ENCODE measurements at regions not wholly inside any gene's neighbourhood (a gene's known extent, or its start where the extent isn't known, plus 50 kb on each side); places are given as distances from the start of the nearest gene placed in this dataset.

DNA sequence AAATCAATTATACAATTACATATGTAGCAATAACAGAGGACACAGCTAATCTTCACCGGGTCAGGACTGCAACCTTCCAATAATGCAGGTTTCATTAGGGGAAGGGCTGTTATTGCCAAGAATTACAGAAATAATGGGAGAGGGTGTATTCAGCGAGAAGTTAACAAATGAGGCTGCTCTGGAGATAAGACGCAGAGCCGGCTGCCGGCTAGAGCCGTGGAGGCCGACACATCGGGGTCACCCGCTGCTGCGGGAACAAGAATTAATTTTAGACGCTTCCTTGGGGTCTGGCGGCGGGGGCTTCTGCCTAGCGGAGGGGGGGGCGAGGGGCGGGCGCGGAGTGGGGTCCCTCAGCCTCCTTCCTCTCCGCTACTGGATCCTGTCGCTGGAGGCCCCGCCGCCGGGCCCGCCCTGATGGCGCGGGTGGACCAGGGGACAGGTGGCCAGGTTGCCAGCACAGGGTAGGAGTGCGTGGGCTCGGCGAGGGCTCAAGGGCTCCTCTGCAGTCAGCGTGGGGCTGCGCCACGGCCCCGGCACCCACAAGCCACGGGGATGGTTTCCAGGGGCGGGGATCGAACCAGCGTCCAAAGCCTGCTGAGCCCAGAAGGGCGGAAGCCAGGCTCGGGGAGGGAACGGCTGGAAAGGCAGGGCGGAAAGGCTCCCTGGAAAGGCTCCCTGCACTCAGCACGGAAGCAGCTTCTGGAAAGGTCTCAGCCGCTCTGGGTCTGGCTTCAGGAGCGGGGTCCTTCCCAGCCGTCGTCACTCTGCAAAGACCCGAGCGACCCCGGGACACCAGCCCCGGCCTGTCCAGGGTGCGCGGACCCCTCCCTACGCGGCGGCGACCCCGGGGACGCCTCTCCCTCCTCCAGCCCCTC lies 113.8 kb upstream of the NKX1-1 start:
- no peak for DNase-seq (ENCODE audit: low spot score)
- Histone ChIP-seq H3K79me2 (ENCODE audit: insufficient read depth, low read depth, low read length) (no peaks in the 10 kb centered on the region), H2AFZ (ENCODE audit: low read length) (no peak overlapping the region), H4K20me1 (ENCODE audit: insufficient read depth, low read length) (no peaks in the 10 kb centered on the region), H3K4me3 (ENCODE audit: low read depth, low read length, poor library complexity, severe bottlenecking) (no peak overlapping the region), H3K27ac (ENCODE audit: low read depth, low read length, poor library complexity, severe bottlenecking) (no peak overlapping the region), H3K9me3 (ENCODE audit: low read length) (no peaks in the 10 kb centered on the region), H3K4me1 (ENCODE audit: insufficient read depth, low read length, poor library complexity, severe bottlenecking) (no peaks in the 10 kb centered on the region), H3K4me2 (ENCODE audit: low read length) (no peak overlapping the region), H3K36me3 (ENCODE audit: insufficient read depth, low read length) (no peaks in the 10 kb centered on the region), H3K9me2 (ENCODE audit: insufficient read depth, low read length) (no peaks in the 10 kb centered on the region)
- CTCF ChIA-PET (ENCODE audit: unreplicated experiment): no interaction called here
- intact Hi-C loops (cut with micrococcal nuclease; ENCODE audit: unreplicated experiment): no loop called here
- no TSS peak for BruUV-seq (replicated peaks)
- TF ChIP-seq EZH2phosphoT487 (IDR thresholded peaks at IDR 0.05; ENCODE audit: borderline replicate concordance, low read depth, low read length): no peak
- TF ChIP-seq, protein P1, sequence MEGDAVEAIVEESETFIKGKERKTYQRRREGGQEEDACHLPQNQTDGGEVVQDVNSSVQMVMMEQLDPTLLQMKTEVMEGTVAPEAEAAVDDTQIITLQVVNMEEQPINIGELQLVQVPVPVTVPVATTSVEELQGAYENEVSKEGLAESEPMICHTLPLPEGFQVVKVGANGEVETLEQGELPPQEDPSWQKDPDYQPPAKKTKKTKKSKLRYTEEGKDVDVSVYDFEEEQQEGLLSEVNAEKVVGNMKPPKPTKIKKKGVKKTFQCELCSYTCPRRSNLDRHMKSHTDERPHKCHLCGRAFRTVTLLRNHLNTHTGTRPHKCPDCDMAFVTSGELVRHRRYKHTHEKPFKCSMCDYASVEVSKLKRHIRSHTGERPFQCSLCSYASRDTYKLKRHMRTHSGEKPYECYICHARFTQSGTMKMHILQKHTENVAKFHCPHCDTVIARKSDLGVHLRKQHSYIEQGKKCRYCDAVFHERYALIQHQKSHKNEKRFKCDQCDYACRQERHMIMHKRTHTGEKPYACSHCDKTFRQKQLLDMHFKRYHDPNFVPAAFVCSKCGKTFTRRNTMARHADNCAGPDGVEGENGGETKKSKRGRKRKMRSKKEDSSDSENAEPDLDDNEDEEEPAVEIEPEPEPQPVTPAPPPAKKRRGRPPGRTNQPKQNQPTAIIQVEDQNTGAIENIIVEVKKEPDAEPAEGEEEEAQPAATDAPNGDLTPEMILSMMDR (conservative IDR thresholded peaks at IDR 0.05; ENCODE audit: low read length): no peak
- POLR2A ChIA-PET: no interaction called here

DNA sequence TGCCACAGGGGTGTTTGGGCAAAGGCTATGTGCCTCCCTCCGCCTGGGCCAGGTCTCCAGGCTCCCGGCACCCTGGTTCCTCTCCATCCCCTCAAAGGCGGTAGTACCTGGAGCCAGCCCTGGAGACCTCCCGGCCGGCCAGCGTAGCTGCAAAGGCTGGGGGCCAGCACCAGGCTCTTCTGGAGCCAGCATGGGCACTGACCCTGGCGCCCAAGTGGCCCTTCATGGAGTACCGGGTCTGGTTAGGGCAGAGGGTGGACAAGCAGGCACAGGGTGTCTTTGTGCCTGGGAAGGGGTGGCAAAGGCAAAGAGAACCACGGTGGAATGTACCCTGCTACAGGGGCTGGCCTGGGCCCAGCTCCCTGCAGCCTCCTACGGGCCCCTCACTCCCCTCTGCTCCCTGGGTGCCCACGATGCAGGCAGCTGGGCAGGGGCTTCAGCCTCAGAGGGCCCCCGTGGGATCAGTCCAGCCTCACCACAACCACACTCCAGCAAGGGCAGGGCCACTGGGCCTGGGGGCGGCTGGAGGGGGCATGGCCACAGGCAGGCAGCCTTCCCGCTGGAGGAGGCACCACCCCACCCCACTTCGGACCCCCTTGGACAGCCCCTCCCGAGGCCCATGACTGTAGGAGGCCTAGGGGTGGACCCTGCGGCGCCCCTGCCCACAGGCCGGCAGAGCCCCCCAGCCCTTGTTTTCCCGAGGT lies 112.9 kb upstream of the NKX1-1 start:
- TF ChIP-seq, protein P1 (conservative IDR thresholded peaks at IDR 0.05; ENCODE audit: low read length): no peak
- no peak for TF ChIP-seq EZH2phosphoT487 (IDR thresholded peaks at IDR 0.05; ENCODE audit: borderline replicate concordance, low read depth, low read length)
- no peaks in the 10 kb centered on the region for H3K9me2 ChIP-seq (ENCODE audit: insufficient read depth, low read length)
- H3K79me2 ChIP-seq (ENCODE audit: insufficient read depth, low read depth, low read length): no peaks in the 10 kb centered on the region
- H3K36me3 ChIP-seq (ENCODE audit: insufficient read depth, low read length): no peaks in the 10 kb centered on the region
- no peaks in the 10 kb centered on the region for H4K20me1 ChIP-seq (ENCODE audit: insufficient read depth, low read length)
- H3K4me1 ChIP-seq (ENCODE audit: insufficient read depth, low read length, poor library complexity, severe bottlenecking): no peaks in the 10 kb centered on the region
- POLR2A ChIA-PET: no interaction called here
- intact Hi-C loops (cut with micrococcal nuclease; ENCODE audit: unreplicated experiment): no loop called here
- H3K9me3 ChIP-seq (ENCODE audit: low read length): no peaks in the 10 kb centered on the region
- H3K4me3 ChIP-seq (ENCODE audit: low read depth, low read length, poor library complexity, severe bottlenecking): no peak overlapping the region
- no TSS peak for BruUV-seq (replicated peaks)
- no peak overlapping the region for H3K4me2 ChIP-seq (ENCODE audit: low read length)
- no peak for DNase-seq (ENCODE audit: low spot score)
- H2AFZ ChIP-seq (ENCODE audit: low read length): no peak overlapping the region
- H3K27ac ChIP-seq (ENCODE audit: low read depth, low read length, poor library complexity, severe bottlenecking): no peak overlapping the region
- CTCF ChIA-PET (ENCODE audit: unreplicated experiment): no interaction called here

Measured in OCI-LY7 (cell line).